ENCODE measurements at regions not wholly inside any gene's neighbourhood (a gene's known extent, or its start where the extent isn't known, plus 50 kb on each side); places are given as distances from the start of the nearest gene placed in this dataset.

GRCh38 chr18:51821610-51822009 is 518.4 kb upstream of the DCC start:
- ATAC-seq: no peak

GRCh38 chr18:51824746-51825145 is 515.3 kb upstream of the DCC start:
- no peak for ATAC-seq
- no peak for TF ChIP-seq PATZ1 (CRISPR knock-in tag; IDR thresholded peaks at IDR 0.05; ENCODE audit: borderline replicate concordance)
- no peak for TF ChIP-seq GLIS3 (CRISPR knock-in tag; IDR thresholded peaks at IDR 0.05)
- no peak for TF ChIP-seq ZFP3 (CRISPR knock-in tag; IDR thresholded peaks at IDR 0.05)

More at GRCh38 chr18:51821610-51822009, 518.4 kb upstream of the DCC start:
- TF ChIP-seq BACH2 (CRISPR knock-in tag; IDR thresholded peaks at IDR 0.05; ENCODE audit: borderline replicate concordance) (no peak), ISL1 (CRISPR knock-in tag; IDR thresholded peaks at IDR 0.05) (no peak), RARB (CRISPR knock-in tag; IDR thresholded peaks at IDR 0.05) (no peak), ZNF8 (CRISPR knock-in tag; IDR thresholded peaks at IDR 0.05) (no peak), ESRRG (CRISPR knock-in tag; IDR thresholded peaks at IDR 0.05) (no peak), CSDC2 (CRISPR knock-in tag; IDR thresholded peaks at IDR 0.05) (no peak), ZC3H10 (CRISPR knock-in tag; IDR thresholded peaks at IDR 0.05) (no peak), PATZ1 (CRISPR knock-in tag; IDR thresholded peaks at IDR 0.05; ENCODE audit: borderline replicate concordance) (no peak), TCF4 (CRISPR knock-in tag; IDR thresholded peaks at IDR 0.05; ENCODE audit: borderline replicate concordance) (no peak), ZNF70 (CRISPR knock-in tag; IDR thresholded peaks at IDR 0.05) (no peak), ZNF565 (CRISPR knock-in tag; conservative IDR thresholded peaks at IDR 0.05; ENCODE audit: low read depth) (no peak), ZFP30 (CRISPR knock-in tag; IDR thresholded peaks at IDR 0.05) (no peak), OSR1 (CRISPR knock-in tag; IDR thresholded peaks at IDR 0.05) (no peak)
- TF ChIP-seq, protein P1, sequence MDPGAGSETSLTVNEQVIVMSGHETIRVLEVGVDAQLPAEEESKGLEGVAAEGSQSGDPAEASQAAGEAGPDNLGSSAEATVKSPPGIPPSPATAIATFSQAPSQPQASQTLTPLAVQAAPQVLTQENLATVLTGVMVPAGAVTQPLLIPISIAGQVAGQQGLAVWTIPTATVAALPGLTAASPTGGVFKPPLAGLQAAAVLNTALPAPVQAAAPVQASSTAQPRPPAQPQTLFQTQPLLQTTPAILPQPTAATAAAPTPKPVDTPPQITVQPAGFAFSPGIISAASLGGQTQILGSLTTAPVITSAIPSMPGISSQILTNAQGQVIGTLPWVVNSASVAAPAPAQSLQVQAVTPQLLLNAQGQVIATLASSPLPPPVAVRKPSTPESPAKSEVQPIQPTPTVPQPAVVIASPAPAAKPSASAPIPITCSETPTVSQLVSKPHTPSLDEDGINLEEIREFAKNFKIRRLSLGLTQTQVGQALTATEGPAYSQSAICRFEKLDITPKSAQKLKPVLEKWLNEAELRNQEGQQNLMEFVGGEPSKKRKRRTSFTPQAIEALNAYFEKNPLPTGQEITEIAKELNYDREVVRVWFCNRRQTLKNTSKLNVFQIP (CRISPR knock-in tag; IDR thresholded peaks at IDR 0.05; ENCODE audit: borderline replicate concordance, low read depth): no peak

GRCh38 chr18:51833850-51834249 is 506.1 kb upstream of the DCC start:
- no peak for ATAC-seq
- TF ChIP-seq ZC3H10 (CRISPR knock-in tag; IDR thresholded peaks at IDR 0.05) (no peak), TCF4 (CRISPR knock-in tag; IDR thresholded peaks at IDR 0.05; ENCODE audit: borderline replicate concordance) (no peak), CREB5 (CRISPR knock-in tag; IDR thresholded peaks at IDR 0.05; ENCODE audit: low read depth) (no peak), CSDC2 (CRISPR knock-in tag; IDR thresholded peaks at IDR 0.05) (no peak), GLIS3 (CRISPR knock-in tag; IDR thresholded peaks at IDR 0.05) (no peak)

DNA sequence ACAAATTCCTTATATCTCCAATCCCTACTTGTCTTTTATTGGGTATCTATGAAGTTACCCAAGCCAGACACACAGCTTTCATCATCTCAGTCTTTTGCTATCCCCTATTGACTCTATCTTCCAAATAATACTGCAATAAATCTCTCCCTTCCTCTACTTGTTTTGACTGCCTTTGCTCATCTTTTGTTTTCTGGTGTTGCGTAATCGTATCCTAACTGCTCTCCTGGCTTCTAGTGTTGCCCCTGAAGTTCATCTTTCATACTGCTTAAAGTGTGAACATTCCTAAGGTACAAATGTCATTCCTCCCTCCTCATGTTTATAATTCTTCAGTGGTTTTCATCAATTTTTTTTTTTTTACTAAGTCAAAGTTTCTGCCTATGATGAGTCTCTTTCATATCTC is 491.3 kb upstream of the DCC start:
- no peak for ATAC-seq
- TF ChIP-seq CREB5 (CRISPR knock-in tag; IDR thresholded peaks at IDR 0.05; ENCODE audit: low read depth) (no peak), ZNF70 (CRISPR knock-in tag; IDR thresholded peaks at IDR 0.05) (no peak), ZNF8 (CRISPR knock-in tag; IDR thresholded peaks at IDR 0.05) (no peak), ARNTL (CRISPR knock-in tag; IDR thresholded peaks at IDR 0.05; ENCODE audit: borderline replicate concordance, low read depth) (no peak), PATZ1 (CRISPR knock-in tag; IDR thresholded peaks at IDR 0.05; ENCODE audit: borderline replicate concordance) (no peak), BACH2 (CRISPR knock-in tag; IDR thresholded peaks at IDR 0.05; ENCODE audit: borderline replicate concordance) (no peak), SNAI2 (CRISPR knock-in tag; IDR thresholded peaks at IDR 0.05) (no peak), ZC3H10 (CRISPR knock-in tag; IDR thresholded peaks at IDR 0.05) (no peak), RARB (CRISPR knock-in tag; IDR thresholded peaks at IDR 0.05) (no peak), ZNF565 (CRISPR knock-in tag; conservative IDR thresholded peaks at IDR 0.05; ENCODE audit: low read depth) (no peak), GLIS3 (CRISPR knock-in tag; IDR thresholded peaks at IDR 0.05) (no peak), ESRRG (CRISPR knock-in tag; IDR thresholded peaks at IDR 0.05) (no peak), ISL1 (CRISPR knock-in tag; IDR thresholded peaks at IDR 0.05) (no peak)
- TF ChIP-seq, protein P2, sequence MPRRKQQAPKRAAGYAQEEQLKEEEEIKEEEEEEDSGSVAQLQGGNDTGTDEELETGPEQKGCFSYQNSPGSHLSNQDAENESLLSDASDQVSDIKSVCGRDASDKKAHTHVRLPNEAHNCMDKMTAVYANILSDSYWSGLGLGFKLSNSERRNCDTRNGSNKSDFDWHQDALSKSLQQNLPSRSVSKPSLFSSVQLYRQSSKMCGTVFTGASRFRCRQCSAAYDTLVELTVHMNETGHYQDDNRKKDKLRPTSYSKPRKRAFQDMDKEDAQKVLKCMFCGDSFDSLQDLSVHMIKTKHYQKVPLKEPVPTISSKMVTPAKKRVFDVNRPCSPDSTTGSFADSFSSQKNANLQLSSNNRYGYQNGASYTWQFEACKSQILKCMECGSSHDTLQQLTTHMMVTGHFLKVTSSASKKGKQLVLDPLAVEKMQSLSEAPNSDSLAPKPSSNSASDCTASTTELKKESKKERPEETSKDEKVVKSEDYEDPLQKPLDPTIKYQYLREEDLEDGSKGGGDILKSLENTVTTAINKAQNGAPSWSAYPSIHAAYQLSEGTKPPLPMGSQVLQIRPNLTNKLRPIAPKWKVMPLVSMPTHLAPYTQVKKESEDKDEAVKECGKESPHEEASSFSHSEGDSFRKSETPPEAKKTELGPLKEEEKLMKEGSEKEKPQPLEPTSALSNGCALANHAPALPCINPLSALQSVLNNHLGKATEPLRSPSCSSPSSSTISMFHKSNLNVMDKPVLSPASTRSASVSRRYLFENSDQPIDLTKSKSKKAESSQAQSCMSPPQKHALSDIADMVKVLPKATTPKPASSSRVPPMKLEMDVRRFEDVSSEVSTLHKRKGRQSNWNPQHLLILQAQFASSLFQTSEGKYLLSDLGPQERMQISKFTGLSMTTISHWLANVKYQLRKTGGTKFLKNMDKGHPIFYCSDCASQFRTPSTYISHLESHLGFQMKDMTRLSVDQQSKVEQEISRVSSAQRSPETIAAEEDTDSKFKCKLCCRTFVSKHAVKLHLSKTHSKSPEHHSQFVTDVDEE (CRISPR knock-in tag; IDR thresholded peaks at IDR 0.05): no peak
- TF ChIP-seq, protein P3, sequence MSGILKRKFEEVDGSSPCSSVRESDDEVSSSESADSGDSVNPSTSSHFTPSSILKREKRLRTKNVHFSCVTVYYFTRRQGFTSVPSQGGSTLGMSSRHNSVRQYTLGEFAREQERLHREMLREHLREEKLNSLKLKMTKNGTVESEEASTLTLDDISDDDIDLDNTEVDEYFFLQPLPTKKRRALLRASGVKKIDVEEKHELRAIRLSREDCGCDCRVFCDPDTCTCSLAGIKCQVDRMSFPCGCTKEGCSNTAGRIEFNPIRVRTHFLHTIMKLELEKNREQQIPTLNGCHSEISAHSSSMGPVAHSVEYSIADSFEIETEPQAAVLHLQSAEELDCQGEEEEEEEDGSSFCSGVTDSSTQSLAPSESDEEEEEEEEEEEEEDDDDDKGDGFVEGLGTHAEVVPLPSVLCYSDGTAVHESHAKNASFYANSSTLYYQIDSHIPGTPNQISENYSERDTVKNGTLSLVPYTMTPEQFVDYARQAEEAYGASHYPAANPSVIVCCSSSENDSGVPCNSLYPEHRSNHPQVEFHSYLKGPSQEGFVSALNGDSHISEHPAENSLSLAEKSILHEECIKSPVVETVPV (CRISPR knock-in tag; IDR thresholded peaks at IDR 0.05): no peak

Data from SK-N-SH treated with all-trans-retinoic acid at 6 μM for 48 hours (cell line).